ENCODE measurements at regions not wholly inside any gene's neighbourhood (a gene's known extent, or its start where the extent isn't known, plus 50 kb on each side); places are given as distances from the start of the nearest gene placed in this dataset.

GRCh38 chr10:90269699-90270098 lies 568.3 kb downstream of the KIF20B start (continued):
- TF ChIP-seq, protein P1, sequence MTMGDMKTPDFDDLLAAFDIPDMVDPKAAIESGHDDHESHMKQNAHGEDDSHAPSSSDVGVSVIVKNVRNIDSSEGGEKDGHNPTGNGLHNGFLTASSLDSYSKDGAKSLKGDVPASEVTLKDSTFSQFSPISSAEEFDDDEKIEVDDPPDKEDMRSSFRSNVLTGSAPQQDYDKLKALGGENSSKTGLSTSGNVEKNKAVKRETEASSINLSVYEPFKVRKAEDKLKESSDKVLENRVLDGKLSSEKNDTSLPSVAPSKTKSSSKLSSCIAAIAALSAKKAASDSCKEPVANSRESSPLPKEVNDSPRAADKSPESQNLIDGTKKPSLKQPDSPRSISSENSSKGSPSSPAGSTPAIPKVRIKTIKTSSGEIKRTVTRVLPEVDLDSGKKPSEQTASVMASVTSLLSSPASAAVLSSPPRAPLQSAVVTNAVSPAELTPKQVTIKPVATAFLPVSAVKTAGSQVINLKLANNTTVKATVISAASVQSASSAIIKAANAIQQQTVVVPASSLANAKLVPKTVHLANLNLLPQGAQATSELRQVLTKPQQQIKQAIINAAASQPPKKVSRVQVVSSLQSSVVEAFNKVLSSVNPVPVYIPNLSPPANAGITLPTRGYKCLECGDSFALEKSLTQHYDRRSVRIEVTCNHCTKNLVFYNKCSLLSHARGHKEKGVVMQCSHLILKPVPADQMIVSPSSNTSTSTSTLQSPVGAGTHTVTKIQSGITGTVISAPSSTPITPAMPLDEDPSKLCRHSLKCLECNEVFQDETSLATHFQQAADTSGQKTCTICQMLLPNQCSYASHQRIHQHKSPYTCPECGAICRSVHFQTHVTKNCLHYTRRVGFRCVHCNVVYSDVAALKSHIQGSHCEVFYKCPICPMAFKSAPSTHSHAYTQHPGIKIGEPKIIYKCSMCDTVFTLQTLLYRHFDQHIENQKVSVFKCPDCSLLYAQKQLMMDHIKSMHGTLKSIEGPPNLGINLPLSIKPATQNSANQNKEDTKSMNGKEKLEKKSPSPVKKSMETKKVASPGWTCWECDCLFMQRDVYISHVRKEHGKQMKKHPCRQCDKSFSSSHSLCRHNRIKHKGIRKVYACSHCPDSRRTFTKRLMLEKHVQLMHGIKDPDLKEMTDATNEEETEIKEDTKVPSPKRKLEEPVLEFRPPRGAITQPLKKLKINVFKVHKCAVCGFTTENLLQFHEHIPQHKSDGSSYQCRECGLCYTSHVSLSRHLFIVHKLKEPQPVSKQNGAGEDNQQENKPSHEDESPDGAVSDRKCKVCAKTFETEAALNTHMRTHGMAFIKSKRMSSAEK (CRISPR knock-in tag; IDR thresholded peaks at IDR 0.05; ENCODE audit: borderline replicate concordance) = no peak

DNA sequence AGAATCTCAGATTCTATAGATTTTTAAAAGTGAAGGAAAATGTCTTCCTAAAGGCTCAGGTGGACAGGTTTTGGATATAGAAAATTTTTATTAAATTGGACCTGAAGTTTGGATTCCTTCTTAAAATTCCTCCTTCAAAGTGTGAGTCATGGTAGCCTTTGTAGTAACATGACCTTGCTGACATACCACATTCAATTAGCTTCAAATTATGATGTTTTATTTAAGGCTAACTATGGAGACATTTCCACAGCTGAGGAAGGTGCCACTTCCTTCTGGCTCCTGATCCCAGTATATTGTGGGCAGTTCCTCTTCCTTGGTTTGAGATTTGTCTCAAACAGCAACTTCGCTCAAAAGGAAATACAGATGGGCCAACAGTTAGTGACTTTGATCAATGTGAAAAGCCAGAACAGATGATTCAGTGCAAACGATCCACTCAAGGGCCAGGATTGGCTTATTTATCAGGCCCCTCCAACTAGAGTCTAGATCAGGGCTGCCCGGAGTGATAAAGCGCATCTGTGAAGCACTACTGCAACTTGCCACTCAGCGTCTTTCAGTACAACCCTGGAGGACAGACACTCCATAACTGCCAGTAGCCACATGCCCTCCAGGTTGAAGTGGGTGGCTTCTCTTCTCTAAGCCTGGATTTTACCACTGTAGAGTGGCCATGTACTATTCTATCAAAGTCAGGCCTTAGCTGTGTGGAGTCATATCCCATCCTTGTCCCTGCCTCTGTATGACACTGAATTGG lies 573.5 kb downstream of the KIF20B start:
- H3K9me3 Mint-ChIP-seq = no peaks in the 10 kb centered on the region
- CTCF ChIA-PET = no interaction called here
- no peak overlapping the region for H3K27ac Mint-ChIP-seq
- DNase-seq (ENCODE audit: low spot score) = no peak
- H3K27me3 Mint-ChIP-seq (ENCODE audit: low read depth) = no peaks in the 10 kb centered on the region; the same call in 1 of the 2 replicates
- no peak for TF ChIP-seq PRDM15 (CRISPR knock-in tag; IDR thresholded peaks at IDR 0.05)
- TF ChIP-seq, protein P2, sequence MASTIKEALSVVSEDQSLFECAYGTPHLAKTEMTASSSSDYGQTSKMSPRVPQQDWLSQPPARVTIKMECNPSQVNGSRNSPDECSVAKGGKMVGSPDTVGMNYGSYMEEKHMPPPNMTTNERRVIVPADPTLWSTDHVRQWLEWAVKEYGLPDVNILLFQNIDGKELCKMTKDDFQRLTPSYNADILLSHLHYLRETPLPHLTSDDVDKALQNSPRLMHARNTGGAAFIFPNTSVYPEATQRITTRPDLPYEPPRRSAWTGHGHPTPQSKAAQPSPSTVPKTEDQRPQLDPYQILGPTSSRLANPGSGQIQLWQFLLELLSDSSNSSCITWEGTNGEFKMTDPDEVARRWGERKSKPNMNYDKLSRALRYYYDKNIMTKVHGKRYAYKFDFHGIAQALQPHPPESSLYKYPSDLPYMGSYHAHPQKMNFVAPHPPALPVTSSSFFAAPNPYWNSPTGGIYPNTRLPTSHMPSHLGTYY (CRISPR knock-in tag; IDR thresholded peaks at IDR 0.05) = no peak
- TF ChIP-seq AFF4 (CRISPR knock-in tag; IDR thresholded peaks at IDR 0.05; ENCODE audit: borderline replicate concordance) = no peak
- no peak for TF ChIP-seq ZNF232 (CRISPR knock-in tag; IDR thresholded peaks at IDR 0.05)
- POLR2A ChIA-PET = no interaction called here
- H3K4me3 Mint-ChIP-seq = no peak overlapping the region
- peak; percentile 60 for ATAC-seq
- no peaks in the 10 kb centered on the region for H3K36me3 Mint-ChIP-seq
- H3K4me1 Mint-ChIP-seq = no peaks in the 10 kb centered on the region

DNA sequence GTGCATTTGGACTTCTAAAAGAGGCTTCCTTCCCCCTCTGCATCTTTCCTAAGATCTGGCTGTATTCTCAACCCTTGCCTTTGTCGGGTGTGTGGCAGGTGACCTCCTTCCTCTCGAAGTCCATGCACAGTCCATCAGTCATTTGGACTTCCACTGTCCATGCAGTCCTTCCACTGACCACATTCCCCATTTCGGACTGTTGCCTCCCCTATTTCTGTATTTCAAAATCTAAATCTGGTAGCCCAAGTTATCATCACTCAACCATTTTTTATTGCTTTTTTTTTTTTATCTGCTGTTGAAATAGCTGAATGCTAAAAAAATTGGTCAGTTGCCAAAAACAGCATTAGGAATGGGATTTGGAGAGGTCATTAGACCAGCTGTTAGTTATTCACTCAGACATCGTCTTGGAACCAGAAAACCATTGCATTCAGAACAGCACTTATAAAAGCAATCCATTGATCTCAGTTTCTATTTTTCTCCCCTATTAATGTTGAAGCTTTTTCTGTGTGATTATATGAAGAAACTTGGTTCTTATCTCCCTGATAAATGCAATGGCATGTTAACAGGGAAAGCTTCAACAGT lies 575.6 kb downstream of the KIF20B start:
- ATAC-seq = no peak
- no peak for DNase-seq (ENCODE audit: low spot score)
- H3K4me1 Mint-ChIP-seq = no peaks in the 10 kb centered on the region
- CTCF ChIA-PET = interaction anchor here (1.2 kb wide), 2 partner anchors 11 to 335 kb away, joined by 3 to 4 read pairs; no protein-coding TSS in a partner anchor
- H3K27ac Mint-ChIP-seq = no peak overlapping the region
- POLR2A ChIA-PET = no interaction called here
- no peaks in the 10 kb centered on the region for H3K36me3 Mint-ChIP-seq
- H3K27me3 Mint-ChIP-seq (ENCODE audit: low read depth) = no peaks in the 10 kb centered on the region; the same call in 1 of the 2 replicates
- H3K4me3 Mint-ChIP-seq = no peak overlapping the region
- H3K9me3 Mint-ChIP-seq = no peaks in the 10 kb centered on the region
- TF ChIP-seq PREB (CRISPR knock-in tag; IDR thresholded peaks at IDR 0.05; ENCODE audit: borderline replicate concordance) = no peak
- TF ChIP-seq MLX (CRISPR knock-in tag; IDR thresholded peaks at IDR 0.05) = no peak
- TF ChIP-seq NFATC4 (CRISPR knock-in tag; IDR thresholded peaks at IDR 0.05) = no peak
- no peak for TF ChIP-seq AFF4 (CRISPR knock-in tag; IDR thresholded peaks at IDR 0.05; ENCODE audit: borderline replicate concordance)
- no peak for TF ChIP-seq ETV6 (CRISPR knock-in tag; IDR thresholded peaks at IDR 0.05)

All from WTC11 (cell line).